AG08395 (cell line): ENCODE measurements at regions not wholly inside any gene's neighbourhood (a gene's known extent, or its start where the extent isn't known, plus 50 kb on each side); places are given as distances from the start of the nearest gene placed in this dataset.

ENCODE experiments used
- DNase-seq: peaks from one replicate; pipeline ENCODE4 v3.0.0; 2012; ENCODE audit warnings: mixed read lengths, low spot score

GRCh38 chrY:15650056-15650455, 1125.7 kb downstream of the NLGN4Y start:
- no peak for DNase-seq

DNA sequence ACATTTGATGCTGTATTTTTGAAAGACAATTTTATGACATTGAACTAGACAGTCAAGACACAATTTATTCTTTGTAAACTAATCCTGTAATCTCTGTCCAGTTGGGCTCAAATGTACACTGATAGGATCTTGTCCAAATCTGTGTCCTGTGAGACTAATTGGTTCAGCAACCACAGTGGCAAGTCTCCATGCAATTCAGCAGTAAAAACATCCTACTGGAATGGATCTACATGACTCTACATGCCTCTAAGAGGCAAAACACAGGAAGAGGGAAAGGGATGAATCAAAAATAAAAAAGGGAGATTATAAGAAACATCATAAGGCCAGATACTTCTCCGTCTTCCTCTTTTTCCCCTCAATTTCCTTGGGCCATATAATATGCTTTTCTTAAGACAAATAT, 1164.2 kb downstream of the NLGN4Y start:
- no peak for DNase-seq

DNA sequence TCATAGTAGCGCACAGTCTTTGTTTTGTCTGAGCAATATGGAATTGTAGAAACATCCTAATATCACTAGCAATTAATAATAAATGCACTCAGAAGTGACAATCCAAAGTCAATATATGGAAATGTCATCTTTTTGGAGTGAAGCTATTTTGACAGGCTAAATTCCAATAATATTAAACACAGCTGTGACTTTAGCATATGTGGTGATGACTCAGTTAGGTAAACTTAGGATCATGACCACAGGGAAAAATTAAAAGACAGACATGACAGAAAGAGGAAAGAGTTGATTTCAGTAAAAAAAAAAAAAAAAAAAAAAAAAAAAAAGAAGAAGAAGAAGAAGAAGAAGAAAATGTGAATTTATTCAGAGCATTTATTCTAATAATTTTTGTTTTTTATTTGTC, 1165.7 kb downstream of the NLGN4Y start:
- DNase-seq = no peak

DNA sequence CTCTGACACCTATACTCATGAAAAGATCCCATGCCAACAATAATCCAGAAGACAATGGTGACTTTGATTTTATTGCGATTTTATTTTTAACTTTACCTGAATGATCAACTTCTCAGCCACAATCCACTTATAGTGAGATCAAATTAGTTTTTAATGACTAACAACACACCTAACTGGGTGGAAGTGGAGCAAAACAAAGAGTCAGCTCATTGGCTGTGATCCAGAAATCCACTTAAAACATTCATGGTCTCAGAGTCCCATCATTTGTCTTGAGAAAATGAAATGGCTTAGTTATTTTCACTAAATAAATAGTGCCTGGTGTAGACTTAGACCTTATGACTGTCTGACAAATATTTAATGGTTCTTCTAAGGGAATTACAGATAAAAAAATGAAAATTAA, 1177.8 kb downstream of the NLGN4Y start:
- DNase-seq = no peak

GRCh38 chrY:15704906-15705305, 1180.6 kb downstream of the NLGN4Y start:
- no peak for DNase-seq

DNA sequence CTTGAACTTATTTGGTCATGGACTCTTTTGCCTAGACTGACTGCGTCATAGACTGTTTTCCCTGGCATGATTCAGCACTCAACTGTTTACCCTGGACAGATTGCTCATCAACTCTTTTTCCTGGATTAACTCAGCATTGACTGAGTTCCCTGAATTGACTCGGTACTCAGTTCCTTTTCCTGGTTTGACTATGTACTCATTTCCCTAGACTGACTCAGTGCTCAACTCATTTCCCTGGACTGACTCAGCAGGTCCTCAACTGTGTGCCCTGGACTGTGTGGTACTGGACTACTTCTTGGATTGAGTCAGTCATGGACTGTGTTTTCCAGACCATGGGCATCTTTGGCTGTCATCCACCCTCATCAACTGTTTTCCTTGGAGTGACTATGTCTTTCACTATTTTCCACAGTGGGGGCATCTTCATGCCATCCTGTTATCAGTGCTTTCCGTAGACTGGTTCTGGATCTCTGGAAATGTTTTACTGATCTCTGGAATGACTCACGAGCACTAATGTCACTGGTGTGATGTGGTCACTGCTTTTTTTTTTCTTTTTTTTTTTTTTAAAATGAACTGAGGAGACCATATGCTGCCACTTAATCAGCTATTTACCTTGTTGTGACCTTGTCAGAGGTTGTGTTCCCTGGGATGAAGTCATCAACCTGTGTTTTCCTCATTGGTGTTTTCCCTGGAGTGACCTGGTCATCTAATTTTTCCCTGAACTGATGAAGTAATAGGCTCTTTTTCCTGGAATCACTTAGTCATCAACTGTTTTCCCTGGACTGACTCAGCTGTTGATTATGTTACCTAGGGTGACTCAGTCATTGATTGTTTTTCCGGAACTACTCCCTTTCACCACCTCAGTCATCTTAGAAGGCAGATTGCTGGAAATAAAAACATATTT, 1225.5 kb downstream of the NLGN4Y start:
- DNase-seq = no peak

- DNase-seq = no peak
Observed at GRCh38 chrY:15751001-15751400, 1226.7 kb downstream of the NLGN4Y start.

- DNase-seq = no peak
Observed at GRCh38 chrY:15756266-15756665, 1231.9 kb downstream of the NLGN4Y start.

DNA sequence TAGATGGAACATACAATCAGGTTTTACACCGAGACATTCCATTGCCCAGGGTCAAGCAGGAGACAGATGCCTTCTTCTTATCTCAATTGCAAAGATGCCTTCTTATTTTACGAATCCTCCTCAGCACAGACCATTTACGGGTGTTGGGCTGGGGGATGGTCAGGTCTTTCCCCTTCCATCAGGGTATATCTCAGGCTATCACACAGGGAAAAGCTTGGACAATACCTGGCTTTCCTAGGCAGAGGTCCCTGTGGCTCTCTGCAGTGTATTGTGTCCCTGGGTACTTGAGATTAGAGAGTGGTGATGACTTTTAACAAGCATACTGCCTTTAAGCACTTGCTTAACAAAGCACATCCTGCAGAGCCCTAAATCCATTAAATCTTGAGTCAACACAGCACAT, 1249.2 kb downstream of the NLGN4Y start:
- DNase-seq = no peak

- no peak for DNase-seq
Observed at GRCh38 chrY:15775880-15776279, 1251.6 kb downstream of the NLGN4Y start.

DNA sequence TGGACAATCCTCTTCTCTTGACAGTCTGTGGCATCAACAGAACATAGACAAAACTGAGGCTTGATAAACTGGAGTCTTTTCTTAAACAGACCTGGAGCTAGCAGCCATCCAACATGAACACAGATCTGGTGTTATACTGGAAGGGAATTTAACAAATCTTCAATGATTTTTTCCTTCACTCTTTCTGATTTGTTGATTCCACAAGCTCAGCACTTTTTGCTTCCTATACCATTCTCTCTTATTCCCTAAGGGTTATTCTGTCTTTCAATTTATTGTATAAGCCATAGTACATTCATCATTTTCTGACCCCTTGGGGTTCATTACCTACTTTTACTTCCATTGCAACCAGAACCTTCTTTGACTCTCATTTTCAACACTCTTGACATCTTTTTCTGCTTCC, 1255.6 kb downstream of the NLGN4Y start:
- no peak for DNase-seq

GRCh38 chrY:15800021-15800420, 1275.7 kb downstream of the NLGN4Y start:
- no peak for DNase-seq

- DNase-seq = no peak
Observed at GRCh38 chrY:15805985-15806384, 1281.7 kb downstream of the NLGN4Y start.

GRCh38 chrY:15814241-15814640, 1289.9 kb downstream of the NLGN4Y start:
- no peak for DNase-seq
